DND-41 (cell line): ENCODE measurements at regions not wholly inside any gene's neighbourhood (a gene's known extent, or its start where the extent isn't known, plus 50 kb on each side); places are given as distances from the start of the nearest gene placed in this dataset.

Experiments
- ATAC-seq: fragments of 200-7000 bp; cut with Tn5 transposase; 3 replicates; pipeline ENCODE4 v1.9.1; 2021; ENCODE audit warnings: low read depth; ENCODE audit not compliant: insufficient read depth
- DNase-seq: peaks from one replicate; pipeline ENCODE4 v3.0.0-alpha.2; 2020
- H2AFZ ChIP-seq: 2 replicates; pipeline ENCODE4 v1.6.0; 2012; ENCODE audit warnings: low read depth, low read length
- H3K27ac ChIP-seq: 2 replicates; pipeline ENCODE4 v1.5.1; 2012; ENCODE audit warnings: low read length, inconsistent platforms
- H3K27me3 ChIP-seq: fragments of 200-600 bp; sonication (generic); 2 replicates; pipeline ENCODE4 v1.6.0; 2012; ENCODE audit warnings: low read length, mild to moderate bottlenecking, inconsistent platforms; ENCODE audit not compliant: insufficient read depth, poor library complexity
- H3K36me3 ChIP-seq: 2 replicates; pipeline ENCODE4 v1.5.1; 2012; ENCODE audit warnings: low read length, inconsistent platforms; ENCODE audit not compliant: insufficient read depth
- H3K4me1 ChIP-seq: 2 replicates; pipeline ENCODE4 v1.5.1; 2012; ENCODE audit warnings: mild to moderate bottlenecking, low read length; ENCODE audit not compliant: insufficient read depth
- H3K4me2 ChIP-seq: 2 replicates; pipeline ENCODE4 v1.6.0; 2012; ENCODE audit warnings: mild to moderate bottlenecking, moderate library complexity, low read length, inconsistent platforms; ENCODE audit not compliant: insufficient read depth
- H3K4me3 ChIP-seq, 2 experiments: fragments of 200-600 bp in 1 of 2; shearing (Covaris generic) in 1 of 2; 2 replicates each; pipeline ENCODE4 v1.5.1; 2012 to 2016; ENCODE audit warnings: inconsistent platforms in 2 of 2, low read length in 2 of 2, mild to moderate bottlenecking in 2 of 2, low read depth in 1 of 2, moderate library complexity in 1 of 2
- H3K79me2 ChIP-seq: 2 replicates; pipeline ENCODE4 v1.6.0; 2012; ENCODE audit warnings: low read length, inconsistent platforms; ENCODE audit not compliant: insufficient read depth
- H3K9ac ChIP-seq: 2 replicates; pipeline ENCODE4 v1.6.0; 2012; ENCODE audit warnings: low read depth, mild to moderate bottlenecking, inconsistent platforms, low read length, moderate library complexity
- H3K9me3 ChIP-seq: 2 replicates; pipeline ENCODE4 v1.5.1; 2012; ENCODE audit warnings: low read length, moderate library complexity, mild to moderate bottlenecking, inconsistent platforms; ENCODE audit not compliant: insufficient read depth, severe bottlenecking
- H4K20me1 ChIP-seq: 2 replicates; pipeline ENCODE4 v1.6.0; 2012; ENCODE audit warnings: low read length; ENCODE audit not compliant: insufficient read depth
- EZH2 ChIP-seq: IDR thresholded peaks from 3 replicates; pipeline ENCODE4 v1.6.1; 2012; ENCODE audit warnings: borderline replicate concordance, low read depth, mild to moderate bottlenecking, moderate library complexity, low read length, inconsistent platforms; ENCODE audit not compliant: severe bottlenecking
- TF ChIP-seq, protein P1 (sequence below): IDR thresholded peaks from 2 replicates; pipeline ENCODE4 v1.5.1; 2012; ENCODE audit warnings: borderline replicate concordance, low read length, moderate library complexity, mild to moderate bottlenecking; ENCODE audit not compliant: poor library complexity, severe bottlenecking; ENCODE audit errors: extremely low read depth

DNA sequence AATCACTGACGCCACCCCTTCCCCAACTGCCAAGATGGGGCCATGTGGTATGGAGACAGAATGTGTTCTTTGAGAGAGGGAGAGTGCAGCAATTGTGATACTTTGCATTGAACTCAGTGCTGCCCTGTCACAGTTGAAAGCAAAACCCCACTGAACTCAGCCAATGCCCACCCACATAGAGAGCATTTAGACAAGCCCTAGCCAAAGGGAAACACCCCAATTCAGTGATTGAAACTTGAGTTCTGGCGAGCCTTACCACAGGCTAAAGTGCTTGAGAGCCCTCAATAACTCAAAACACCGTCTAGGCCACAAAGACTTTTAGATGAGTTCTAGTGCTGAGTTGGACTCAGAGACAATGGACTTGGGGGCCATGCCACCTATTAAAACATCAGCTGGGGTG is 751.9 kb upstream of the POT1 start:
- H3K79me2 ChIP-seq = no peaks in the 10 kb centered on the region
- H3K27me3 ChIP-seq = no peaks in the 10 kb centered on the region
- TF ChIP-seq, protein P1, sequence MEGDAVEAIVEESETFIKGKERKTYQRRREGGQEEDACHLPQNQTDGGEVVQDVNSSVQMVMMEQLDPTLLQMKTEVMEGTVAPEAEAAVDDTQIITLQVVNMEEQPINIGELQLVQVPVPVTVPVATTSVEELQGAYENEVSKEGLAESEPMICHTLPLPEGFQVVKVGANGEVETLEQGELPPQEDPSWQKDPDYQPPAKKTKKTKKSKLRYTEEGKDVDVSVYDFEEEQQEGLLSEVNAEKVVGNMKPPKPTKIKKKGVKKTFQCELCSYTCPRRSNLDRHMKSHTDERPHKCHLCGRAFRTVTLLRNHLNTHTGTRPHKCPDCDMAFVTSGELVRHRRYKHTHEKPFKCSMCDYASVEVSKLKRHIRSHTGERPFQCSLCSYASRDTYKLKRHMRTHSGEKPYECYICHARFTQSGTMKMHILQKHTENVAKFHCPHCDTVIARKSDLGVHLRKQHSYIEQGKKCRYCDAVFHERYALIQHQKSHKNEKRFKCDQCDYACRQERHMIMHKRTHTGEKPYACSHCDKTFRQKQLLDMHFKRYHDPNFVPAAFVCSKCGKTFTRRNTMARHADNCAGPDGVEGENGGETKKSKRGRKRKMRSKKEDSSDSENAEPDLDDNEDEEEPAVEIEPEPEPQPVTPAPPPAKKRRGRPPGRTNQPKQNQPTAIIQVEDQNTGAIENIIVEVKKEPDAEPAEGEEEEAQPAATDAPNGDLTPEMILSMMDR = no peak
- no peak for TF ChIP-seq EZH2
- no peak for DNase-seq
- H3K27ac ChIP-seq = no peak overlapping the region
- no peak overlapping the region for H3K4me3 ChIP-seq
- H3K4me1 ChIP-seq = no peaks in the 10 kb centered on the region
- no peak overlapping the region for H3K9ac ChIP-seq
- no peaks in the 10 kb centered on the region for H3K9me3 ChIP-seq
- no peaks in the 10 kb centered on the region for H4K20me1 ChIP-seq
- H3K36me3 ChIP-seq = no peaks in the 10 kb centered on the region
- no peak overlapping the region for H2AFZ ChIP-seq
- no peak for ATAC-seq
- no peak overlapping the region for H3K4me2 ChIP-seq

DNA sequence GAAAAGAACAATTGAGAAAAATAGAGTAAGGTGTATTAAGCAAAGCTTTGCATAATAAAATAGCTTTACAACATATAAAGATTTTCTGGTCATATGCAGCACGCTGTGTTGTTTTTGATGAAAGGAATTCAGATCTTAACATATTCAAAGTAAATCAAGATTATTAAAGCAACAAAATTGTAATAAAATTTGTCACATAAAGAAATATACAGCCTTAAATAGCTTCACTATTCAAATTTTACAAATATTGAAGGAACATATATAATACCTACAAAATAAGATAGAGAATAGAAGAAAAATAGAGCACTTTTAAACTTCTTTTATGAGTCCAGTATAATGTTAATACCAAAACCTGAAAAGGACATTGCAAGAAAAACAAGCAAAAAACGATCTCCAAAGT is 749.1 kb upstream of the POT1 start:
- Histone ChIP-seq H3K4me1 (no peaks in the 10 kb centered on the region), H3K9ac (no peak overlapping the region), H3K79me2 (no peaks in the 10 kb centered on the region), H3K36me3 (no peaks in the 10 kb centered on the region), H3K27me3 (no peaks in the 10 kb centered on the region), H3K4me3 (no peak overlapping the region), H3K4me2 (no peak overlapping the region), H2AFZ (no peak overlapping the region), H4K20me1 (no peaks in the 10 kb centered on the region), H3K27ac (no peak overlapping the region), H3K9me3 (no peaks in the 10 kb centered on the region)
- DNase-seq = no peak
- no peak for ATAC-seq
- TF ChIP-seq, protein P1 = no peak
- no peak for TF ChIP-seq EZH2

DNA sequence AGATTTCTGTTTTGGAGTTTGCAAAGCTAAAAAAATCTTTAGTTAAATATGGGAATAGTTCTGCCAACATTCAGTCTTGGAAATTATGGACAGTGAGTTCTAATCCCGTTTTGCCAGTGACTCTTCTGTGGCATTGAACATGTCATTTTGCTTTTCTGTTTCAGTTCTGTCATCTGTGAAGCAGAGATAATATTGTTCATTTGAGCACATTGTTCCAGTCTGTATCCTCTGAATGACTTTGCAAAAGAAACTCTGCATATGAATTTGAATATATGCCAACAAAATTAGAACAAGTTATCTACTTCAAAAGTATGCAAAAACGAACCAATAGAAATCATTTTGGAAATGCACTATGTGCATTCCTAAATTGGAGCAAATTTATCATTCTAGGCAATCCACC is 746.0 kb upstream of the POT1 start:
- Histone ChIP-seq H3K27ac (no peak overlapping the region), H2AFZ (no peak overlapping the region), H3K4me3 (no peak overlapping the region), H3K36me3 (no peaks in the 10 kb centered on the region), H4K20me1 (no peaks in the 10 kb centered on the region), H3K9me3 (no peaks in the 10 kb centered on the region), H3K4me1 (no peaks in the 10 kb centered on the region), H3K27me3 (no peaks in the 10 kb centered on the region), H3K9ac (no peak overlapping the region), H3K79me2 (no peaks in the 10 kb centered on the region), H3K4me2 (no peak overlapping the region)
- no peak for DNase-seq
- no peak for ATAC-seq
- TF ChIP-seq, protein P1 = no peak
- no peak for TF ChIP-seq EZH2

DNA sequence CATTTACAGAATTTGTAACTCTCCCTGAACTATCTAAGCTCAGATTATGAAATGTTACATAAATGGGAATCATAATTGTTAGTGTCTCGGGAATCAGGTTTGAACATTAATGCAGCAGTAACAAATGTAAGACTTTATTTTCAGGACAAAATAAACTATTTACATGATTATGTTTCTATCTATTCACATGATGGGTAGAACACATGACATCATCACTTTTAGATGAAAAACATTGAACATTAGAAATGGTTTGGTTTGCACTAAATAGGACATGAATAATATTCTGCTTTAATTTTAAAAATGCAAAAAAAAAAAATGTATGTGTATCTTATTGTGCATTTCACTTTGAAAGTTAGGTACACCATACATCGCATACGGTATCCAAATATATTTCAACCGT is 745.5 kb upstream of the POT1 start:
- no peak overlapping the region for H3K27ac ChIP-seq
- H3K4me3 ChIP-seq = no peak overlapping the region
- no peak for TF ChIP-seq EZH2
- TF ChIP-seq, protein P1 = no peak
- H3K36me3 ChIP-seq = no peaks in the 10 kb centered on the region
- no peak for DNase-seq
- no peak overlapping the region for H2AFZ ChIP-seq
- no peaks in the 10 kb centered on the region for H3K79me2 ChIP-seq
- no peaks in the 10 kb centered on the region for H3K27me3 ChIP-seq
- H3K4me1 ChIP-seq = no peaks in the 10 kb centered on the region
- H4K20me1 ChIP-seq = no peaks in the 10 kb centered on the region
- H3K4me2 ChIP-seq = no peak overlapping the region
- no peak for ATAC-seq
- no peaks in the 10 kb centered on the region for H3K9me3 ChIP-seq
- no peak overlapping the region for H3K9ac ChIP-seq
